Lower lobe of right lung (tissue), 2 donors: ENCODE measurements at regions not wholly inside any gene's neighbourhood (a gene's known extent, or its start where the extent isn't known, plus 50 kb on each side); places are given as distances from the start of the nearest gene placed in this dataset.

ENCODE experiments used
- ATAC-seq, 2 donors: fragments of 200-7000 bp; cut with Tn5 transposase; one replicate each; pipeline ENCODE4 v1.9.1; 2020 to 2022; ENCODE audit warnings: mild to moderate bottlenecking in 2 of 2, moderate library complexity in 2 of 2
- DNase-seq: peaks from one replicate; pipeline ENCODE4 v3.0.0-alpha.2; 2020
- H3K27ac ChIP-seq: fragments of 200-600 bp; one replicate; pipeline ENCODE4 v1.8.0; 2022
- H3K27me3 ChIP-seq: fragments of 200-600 bp; one replicate; pipeline ENCODE4 v1.8.0; 2022; ENCODE audit warnings: low read depth
- H3K36me3 ChIP-seq: fragments of 200-600 bp; one replicate; pipeline ENCODE4 v1.8.0; 2022; ENCODE audit warnings: mild to moderate bottlenecking
- H3K4me1 ChIP-seq: fragments of 200-600 bp; one replicate; pipeline ENCODE4 v1.8.0; 2022
- H3K4me3 ChIP-seq: fragments of 200-600 bp; one replicate; pipeline ENCODE4 v1.8.0; 2022; ENCODE audit warnings: mild to moderate bottlenecking
- H3K9me3 ChIP-seq: fragments of 200-600 bp; one replicate; pipeline ENCODE4 v1.8.0; 2022
- CTCF ChIP-seq: fragments of 200-600 bp; IDR thresholded peaks from one replicate; pipeline ENCODE4 v1.8.0; 2022; ENCODE audit warnings: antibody characterized with exemption, mild to moderate bottlenecking
- intact Hi-C: fragments of 100-400 bp; cut with DNase I; formaldehyde crosslinking; loops from one replicate; pipeline ENCODE4 v1.11.0; 2022
- donor health status: DM: no; HTN: yes; CAD: no; lungs with severe emphysema.

- TF ChIP-seq CTCF: no peak
- no peaks in the 10 kb centered on the region for H3K4me1 ChIP-seq
- DNase-seq (no peak), ATAC-seq (no peak)
- no peaks in the 10 kb centered on the region for H3K9me3 ChIP-seq
- no peaks in the 10 kb centered on the region for H3K36me3 ChIP-seq
- H3K27me3 ChIP-seq: no peaks in the 10 kb centered on the region
- H3K27ac ChIP-seq: no peak overlapping the region
- H3K4me3 ChIP-seq: no peak overlapping the region
- intact Hi-C loops: no loop called here
These were observed 89.1 kb upstream of the SMIM30 start for GRCh38 chr7:113207441-113207840.

DNA sequence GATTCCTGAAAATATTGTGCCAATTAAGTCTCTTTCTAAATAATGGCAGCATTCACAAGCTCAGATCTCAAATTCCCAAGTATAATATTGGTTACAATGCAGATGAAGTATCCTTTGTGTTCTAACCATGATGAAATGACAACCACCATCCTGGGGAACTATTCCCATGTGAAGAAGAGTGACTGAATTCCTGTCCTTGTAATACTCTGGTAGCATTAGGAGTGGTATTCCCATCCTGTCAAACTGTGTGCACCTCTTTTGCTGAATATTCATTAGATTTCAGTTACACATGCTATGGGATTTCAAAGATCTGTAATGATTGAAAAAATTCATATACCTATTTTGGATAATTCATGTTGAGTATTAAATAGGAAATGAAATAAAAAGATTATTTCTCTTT is 86.1 kb upstream of the SMIM30 start:
- no peak overlapping the region for H3K4me3 ChIP-seq
- no peak for DNase-seq
- intact Hi-C loops: no loop called here
- no peak for ATAC-seq
- no peaks in the 10 kb centered on the region for H3K27me3 ChIP-seq
- no peak for TF ChIP-seq CTCF
- no peaks in the 10 kb centered on the region for H3K36me3 ChIP-seq
- no peak overlapping the region for H3K27ac ChIP-seq
- no peaks in the 10 kb centered on the region for H3K4me1 ChIP-seq
- no peaks in the 10 kb centered on the region for H3K9me3 ChIP-seq

DNA sequence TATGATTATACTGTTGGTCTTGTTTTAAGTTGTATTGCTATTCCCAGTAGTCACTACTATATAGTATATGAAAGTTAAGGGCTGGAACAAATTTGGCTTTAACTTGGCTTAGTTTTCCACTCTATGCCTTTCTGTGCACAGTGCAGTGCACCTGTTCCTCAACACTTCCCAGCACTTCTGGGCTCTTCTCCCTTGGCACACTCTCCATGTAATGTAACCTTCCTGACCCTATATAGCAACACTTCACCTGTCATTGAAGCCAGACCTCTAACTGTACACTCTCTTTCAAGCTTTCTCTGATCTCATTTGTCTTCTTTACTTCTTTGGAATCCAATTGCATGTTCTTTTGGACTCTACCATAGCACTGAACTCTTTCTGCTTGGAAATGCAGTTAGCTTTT is 83.9 kb upstream of the SMIM30 start:
- intact Hi-C loops: no loop called here
- no peak for ATAC-seq

DNA sequence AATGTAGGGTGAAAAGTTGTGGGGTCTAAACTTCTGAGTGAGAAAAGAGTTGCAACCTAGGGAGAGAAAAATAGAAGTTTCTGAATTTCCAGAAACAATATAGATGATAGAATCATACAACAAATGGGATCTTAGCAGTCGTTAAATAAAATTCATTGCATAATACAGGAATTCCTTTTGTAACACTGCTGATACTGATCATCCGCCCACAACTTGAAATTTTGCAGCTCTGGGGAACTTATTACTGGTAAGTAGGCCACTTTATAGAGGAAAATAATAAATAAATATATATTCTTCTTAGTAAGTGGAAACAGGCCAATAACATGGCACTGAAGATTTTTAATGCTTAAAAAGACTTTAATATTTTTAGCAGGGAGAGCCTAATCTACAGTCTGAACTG is 81.9 kb upstream of the SMIM30 start:
- Histone ChIP-seq H3K36me3 (no peaks in the 10 kb centered on the region), H3K4me1 (no peaks in the 10 kb centered on the region), H3K4me3 (no peak overlapping the region), H3K27me3 (no peaks in the 10 kb centered on the region), H3K9me3 (no peaks in the 10 kb centered on the region), H3K27ac (no peak overlapping the region)
- no peak for DNase-seq
- no peak for ATAC-seq
- intact Hi-C loops: no loop called here
- no peak for TF ChIP-seq CTCF

More for the DNA sequence above, 83.9 kb upstream of the SMIM30 start:
- Histone ChIP-seq H3K4me1 (no peaks in the 10 kb centered on the region), H3K4me3 (no peak overlapping the region), H3K27me3 (no peaks in the 10 kb centered on the region), H3K9me3 (no peaks in the 10 kb centered on the region), H3K36me3 (no peaks in the 10 kb centered on the region), H3K27ac (no peak overlapping the region)
- DNase-seq: no peak
- no peak for TF ChIP-seq CTCF

DNA sequence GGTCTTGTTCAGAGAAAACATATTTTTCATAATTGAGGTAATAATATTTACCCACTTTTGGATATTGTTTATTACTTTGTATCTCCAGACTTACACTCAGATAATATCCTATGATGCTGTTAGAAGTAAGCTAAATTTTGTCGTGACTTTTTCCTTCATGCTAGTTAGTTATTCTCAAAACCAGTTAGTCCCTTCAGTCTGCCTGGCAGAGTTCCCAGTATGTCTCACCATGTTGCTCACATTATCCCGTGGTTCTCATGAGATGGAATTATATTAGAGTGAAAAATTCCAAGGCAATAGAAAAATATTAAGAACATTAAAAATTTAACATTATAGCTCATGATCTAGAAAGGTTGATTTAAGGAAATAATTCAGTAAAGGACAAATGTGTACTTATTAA is 81.5 kb upstream of the SMIM30 start:
- Histone ChIP-seq H3K36me3 (no peaks in the 10 kb centered on the region), H3K27me3 (no peaks in the 10 kb centered on the region), H3K9me3 (no peaks in the 10 kb centered on the region), H3K4me1 (no peaks in the 10 kb centered on the region), H3K4me3 (no peak overlapping the region), H3K27ac (no peak overlapping the region)
- ATAC-seq: no peak
- DNase-seq: no peak
- no peak for TF ChIP-seq CTCF
- intact Hi-C loops: no loop called here

- Histone ChIP-seq H3K27me3 (no peaks in the 10 kb centered on the region), H3K9me3 (no peaks in the 10 kb centered on the region), H3K36me3 (no peaks in the 10 kb centered on the region), H3K4me3 (no peak overlapping the region), H3K4me1 (no peaks in the 10 kb centered on the region), H3K27ac (no peak overlapping the region)
- no peak for TF ChIP-seq CTCF
- DNase-seq: no peak
- intact Hi-C loops: no loop called here
- ATAC-seq: no peak
These were observed 80.8 kb upstream of the SMIM30 start for GRCh38 chr7:113199136-113199535.
